ENCODE measurements at regions not wholly inside any gene's neighbourhood (a gene's known extent, or its start where the extent isn't known, plus 50 kb on each side); places are given as distances from the start of the nearest gene placed in this dataset.

DNA sequence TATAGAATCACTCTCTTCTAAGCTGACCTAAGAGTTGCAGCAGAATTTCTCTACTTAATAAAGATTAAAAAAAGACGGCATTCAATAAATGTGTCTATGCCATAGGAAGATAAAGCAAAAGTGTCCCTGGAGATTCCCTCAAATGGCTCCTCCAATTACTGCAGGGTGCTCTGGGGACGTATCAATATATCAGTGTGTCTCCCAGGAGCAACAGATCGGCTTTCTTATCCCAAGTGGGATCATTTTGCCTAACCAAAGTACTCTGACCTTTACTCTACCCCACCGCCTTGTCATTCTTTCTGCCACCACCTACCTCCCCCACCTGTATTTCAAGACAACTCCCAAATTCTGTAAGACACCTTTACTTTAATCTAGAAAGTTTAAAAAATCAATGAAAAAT is 202.0 kb upstream of the SEMA3C start:
- no TSS peak for BruUV-seq (replicated peaks)
- Histone ChIP-seq H3K4me1 (ENCODE audit: insufficient read depth, low read length) (no peaks in the 10 kb centered on the region), H3K4me3 (replicated peaks in 1 of 3; ENCODE audit: insufficient read depth in 1 of 3, low read depth in 2 of 3, low read length in 3 of 3) (no peak overlapping the region), H3K4me2 (ENCODE audit: low read depth, low read length) (no peak overlapping the region), H3K9ac (ENCODE audit: insufficient read depth, low read depth, low read length) (no peak overlapping the region), H3K27me3 (ENCODE audit: control insufficient read depth in 1 of 2, insufficient read depth in 2 of 2, low read length in 2 of 2) (no peaks in the 10 kb centered on the region), H4K20me1 (ENCODE audit: insufficient read depth, low read length) (no peaks in the 10 kb centered on the region), H3K27ac (ENCODE audit: extremely low read length, insufficient read depth, low read length) (no peak overlapping the region), H3K36me3 (replicated peaks in 1 of 2; ENCODE audit: control insufficient read depth in 1 of 2, insufficient read depth in 2 of 2, low read length in 2 of 2) (no peaks in the 10 kb centered on the region), H3K79me2 (ENCODE audit: insufficient read depth, low read length) (no peaks in the 10 kb centered on the region), H3K9me3 (ENCODE audit: low read length) (no peaks in the 10 kb centered on the region), H2AFZ (ENCODE audit: low read length) (no peak overlapping the region)
- TF ChIP-seq ATRX (CRISPR knock-in tag; IDR thresholded peaks at IDR 0.05; ENCODE audit: borderline replicate concordance), result no peak
- TF ChIP-seq, protein P1, sequence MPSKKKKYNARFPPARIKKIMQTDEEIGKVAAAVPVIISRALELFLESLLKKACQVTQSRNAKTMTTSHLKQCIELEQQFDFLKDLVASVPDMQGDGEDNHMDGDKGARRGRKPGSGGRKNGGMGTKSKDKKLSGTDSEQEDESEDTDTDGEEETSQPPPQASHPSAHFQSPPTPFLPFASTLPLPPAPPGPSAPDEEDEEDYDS (CRISPR knock-in tag; IDR thresholded peaks at IDR 0.05), result no peak
- TF ChIP-seq, protein P2, sequence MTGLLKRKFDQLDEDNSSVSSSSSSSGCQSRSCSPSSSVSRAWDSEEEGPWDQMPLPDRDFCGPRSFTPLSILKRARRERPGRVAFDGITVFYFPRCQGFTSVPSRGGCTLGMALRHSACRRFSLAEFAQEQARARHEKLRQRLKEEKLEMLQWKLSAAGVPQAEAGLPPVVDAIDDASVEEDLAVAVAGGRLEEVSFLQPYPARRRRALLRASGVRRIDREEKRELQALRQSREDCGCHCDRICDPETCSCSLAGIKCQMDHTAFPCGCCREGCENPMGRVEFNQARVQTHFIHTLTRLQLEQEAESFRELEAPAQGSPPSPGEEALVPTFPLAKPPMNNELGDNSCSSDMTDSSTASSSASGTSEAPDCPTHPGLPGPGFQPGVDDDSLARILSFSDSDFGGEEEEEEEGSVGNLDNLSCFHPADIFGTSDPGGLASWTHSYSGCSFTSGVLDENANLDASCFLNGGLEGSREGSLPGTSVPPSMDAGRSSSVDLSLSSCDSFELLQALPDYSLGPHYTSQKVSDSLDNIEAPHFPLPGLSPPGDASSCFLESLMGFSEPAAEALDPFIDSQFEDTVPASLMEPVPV (CRISPR knock-in tag; IDR thresholded peaks at IDR 0.05), result no peak
- TF ChIP-seq, protein P3, sequence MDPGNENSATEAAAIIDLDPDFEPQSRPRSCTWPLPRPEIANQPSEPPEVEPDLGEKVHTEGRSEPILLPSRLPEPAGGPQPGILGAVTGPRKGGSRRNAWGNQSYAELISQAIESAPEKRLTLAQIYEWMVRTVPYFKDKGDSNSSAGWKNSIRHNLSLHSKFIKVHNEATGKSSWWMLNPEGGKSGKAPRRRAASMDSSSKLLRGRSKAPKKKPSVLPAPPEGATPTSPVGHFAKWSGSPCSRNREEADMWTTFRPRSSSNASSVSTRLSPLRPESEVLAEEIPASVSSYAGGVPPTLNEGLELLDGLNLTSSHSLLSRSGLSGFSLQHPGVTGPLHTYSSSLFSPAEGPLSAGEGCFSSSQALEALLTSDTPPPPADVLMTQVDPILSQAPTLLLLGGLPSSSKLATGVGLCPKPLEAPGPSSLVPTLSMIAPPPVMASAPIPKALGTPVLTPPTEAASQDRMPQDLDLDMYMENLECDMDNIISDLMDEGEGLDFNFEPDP (CRISPR knock-in tag; conservative IDR thresholded peaks at IDR 0.05), result no peak
- TF ChIP-seq, protein P4, sequence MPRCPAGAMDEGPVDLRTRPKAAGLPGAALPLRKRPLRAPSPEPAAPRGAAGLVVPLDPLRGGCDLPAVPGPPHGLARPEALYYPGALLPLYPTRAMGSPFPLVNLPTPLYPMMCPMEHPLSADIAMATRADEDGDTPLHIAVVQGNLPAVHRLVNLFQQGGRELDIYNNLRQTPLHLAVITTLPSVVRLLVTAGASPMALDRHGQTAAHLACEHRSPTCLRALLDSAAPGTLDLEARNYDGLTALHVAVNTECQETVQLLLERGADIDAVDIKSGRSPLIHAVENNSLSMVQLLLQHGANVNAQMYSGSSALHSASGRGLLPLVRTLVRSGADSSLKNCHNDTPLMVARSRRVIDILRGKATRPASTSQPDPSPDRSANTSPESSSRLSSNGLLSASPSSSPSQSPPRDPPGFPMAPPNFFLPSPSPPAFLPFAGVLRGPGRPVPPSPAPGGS (CRISPR knock-in tag; IDR thresholded peaks at IDR 0.05), result no peak
- TF ChIP-seq MAFK (conservative IDR thresholded peaks at IDR 0.05 in 1 of 2, IDR thresholded peaks at IDR 0.05 in 1 of 2; ENCODE audit: low read length in 2 of 2), result no peak
- TF ChIP-seq, protein P5, sequence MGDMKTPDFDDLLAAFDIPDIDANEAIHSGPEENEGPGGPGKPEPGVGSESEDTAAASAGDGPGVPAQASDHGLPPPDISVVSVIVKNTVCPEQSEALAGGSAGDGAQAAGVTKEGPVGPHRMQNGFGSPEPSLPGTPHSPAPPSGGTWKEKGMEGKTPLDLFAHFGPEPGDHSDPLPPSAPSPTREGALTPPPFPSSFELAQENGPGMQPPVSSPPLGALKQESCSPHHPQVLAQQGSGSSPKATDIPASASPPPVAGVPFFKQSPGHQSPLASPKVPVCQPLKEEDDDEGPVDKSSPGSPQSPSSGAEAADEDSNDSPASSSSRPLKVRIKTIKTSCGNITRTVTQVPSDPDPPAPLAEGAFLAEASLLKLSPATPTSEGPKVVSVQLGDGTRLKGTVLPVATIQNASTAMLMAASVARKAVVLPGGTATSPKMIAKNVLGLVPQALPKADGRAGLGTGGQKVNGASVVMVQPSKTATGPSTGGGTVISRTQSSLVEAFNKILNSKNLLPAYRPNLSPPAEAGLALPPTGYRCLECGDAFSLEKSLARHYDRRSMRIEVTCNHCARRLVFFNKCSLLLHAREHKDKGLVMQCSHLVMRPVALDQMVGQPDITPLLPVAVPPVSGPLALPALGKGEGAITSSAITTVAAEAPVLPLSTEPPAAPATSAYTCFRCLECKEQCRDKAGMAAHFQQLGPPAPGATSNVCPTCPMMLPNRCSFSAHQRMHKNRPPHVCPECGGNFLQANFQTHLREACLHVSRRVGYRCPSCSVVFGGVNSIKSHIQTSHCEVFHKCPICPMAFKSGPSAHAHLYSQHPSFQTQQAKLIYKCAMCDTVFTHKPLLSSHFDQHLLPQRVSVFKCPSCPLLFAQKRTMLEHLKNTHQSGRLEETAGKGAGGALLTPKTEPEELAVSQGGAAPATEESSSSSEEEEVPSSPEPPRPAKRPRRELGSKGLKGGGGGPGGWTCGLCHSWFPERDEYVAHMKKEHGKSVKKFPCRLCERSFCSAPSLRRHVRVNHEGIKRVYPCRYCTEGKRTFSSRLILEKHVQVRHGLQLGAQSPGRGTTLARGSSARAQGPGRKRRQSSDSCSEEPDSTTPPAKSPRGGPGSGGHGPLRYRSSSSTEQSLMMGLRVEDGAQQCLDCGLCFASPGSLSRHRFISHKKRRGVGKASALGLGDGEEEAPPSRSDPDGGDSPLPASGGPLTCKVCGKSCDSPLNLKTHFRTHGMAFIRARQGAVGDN (CRISPR knock-in tag; IDR thresholded peaks at IDR 0.05), result no peak
- no peak for TF ChIP-seq ZMYM2 (CRISPR knock-in tag; IDR thresholded peaks at IDR 0.05)
- no peak for TF ChIP-seq PAX8 (CRISPR knock-in tag; IDR thresholded peaks at IDR 0.05; ENCODE audit: borderline replicate concordance)
- TF ChIP-seq, protein P6, sequence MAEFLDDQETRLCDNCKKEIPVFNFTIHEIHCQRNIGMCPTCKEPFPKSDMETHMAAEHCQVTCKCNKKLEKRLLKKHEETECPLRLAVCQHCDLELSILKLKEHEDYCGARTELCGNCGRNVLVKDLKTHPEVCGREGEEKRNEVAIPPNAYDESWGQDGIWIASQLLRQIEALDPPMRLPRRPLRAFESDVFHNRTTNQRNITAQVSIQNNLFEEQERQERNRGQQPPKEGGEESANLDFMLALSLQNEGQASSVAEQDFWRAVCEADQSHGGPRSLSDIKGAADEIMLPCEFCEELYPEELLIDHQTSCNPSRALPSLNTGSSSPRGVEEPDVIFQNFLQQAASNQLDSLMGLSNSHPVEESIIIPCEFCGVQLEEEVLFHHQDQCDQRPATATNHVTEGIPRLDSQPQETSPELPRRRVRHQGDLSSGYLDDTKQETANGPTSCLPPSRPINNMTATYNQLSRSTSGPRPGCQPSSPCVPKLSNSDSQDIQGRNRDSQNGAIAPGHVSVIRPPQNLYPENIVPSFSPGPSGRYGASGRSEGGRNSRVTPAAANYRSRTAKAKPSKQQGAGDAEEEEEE (CRISPR knock-in tag; IDR thresholded peaks at IDR 0.05; ENCODE audit: borderline replicate concordance), result no peak
- no peak for TF ChIP-seq ERF (CRISPR knock-in tag; IDR thresholded peaks at IDR 0.05)
- DNase-seq (ENCODE audit: low spot score) (no peak), FAIRE-seq (no peak), ATAC-seq (no peak)
- ChIA-PET POLR2A (no interaction called here), CTCF (ENCODE audit: low intra/inter-chr PET ratio, low total read pairs) (no interaction called here)
- intact Hi-C loops (cut with micrococcal nuclease; ENCODE audit: unreplicated experiment) (no loop called here), in situ Hi-C loops (cut with HindIII; ENCODE audit: extremely low pct_ligation_motif_present, low pct_unique_long_range_greater_than_20kb) (no loop called here)
- WGBS (ENCODE audit: low lambda C conversion rate), result 17% methylated on average over 4 of the region's 4 CpGs

Measured in HepG2 (cell line).